SK-N-SH (cell line): ENCODE measurements at regions not wholly inside any gene's neighbourhood (a gene's known extent, or its start where the extent isn't known, plus 50 kb on each side); places are given as distances from the start of the nearest gene placed in this dataset.

ENCODE experiments used
- CTCF ChIA-PET: fragments of 300-600, 350-600 bp; formaldehyde crosslinking; extraction: SDS; loops from one replicate; lab custom pipeline; 2021; lab: Yijun Ruan, JAX
- POLR2A ChIA-PET: fragments of 350-600 bp; sonication (Branson Sonifier 250); formaldehyde crosslinking; extraction: SDS; loops from one replicate; lab custom pipeline; 2020; ENCODE audit warnings: antibody characterized with exemption, inconsistent platforms; lab: Yijun Ruan, JAX
- DNase-seq: peaks from one replicate; pipeline ENCODE4 v3.0.0; 2012
- H2AFZ ChIP-seq: fragments of 200-600 bp; sonication (generic); 2 replicates; pipeline ENCODE4 v1.8.1; 2016; ENCODE audit warnings: antibody characterized with exemption, mild to moderate bottlenecking, low read depth
- H3F3A ChIP-seq: fragments of 200-600 bp; sonication (generic); replicated peaks from 2 replicates; pipeline ENCODE3; 2016; ENCODE audit warnings: antibody characterized with exemption, mild to moderate bottlenecking; ENCODE audit not compliant: insufficient read depth
- H3K27ac ChIP-seq, 2 experiments: fragments of 200-500 bp in 1 of 2; fragments of 200-600 bp in 1 of 2; sonication (Bioruptor generic) in 1 of 2; sonication (generic), shearing (Covaris generic) in 1 of 2; 2 replicates each; pipeline versions ENCODE4 v1.5.1 to v1.6.1; 2014 to 2016; ENCODE audit warnings: low read depth in 2 of 2, inconsistent platforms in 1 of 2, low read length in 1 of 2, mild to moderate bottlenecking in 1 of 2, mixed read lengths in 1 of 2
- H3K27me3 ChIP-seq: fragments of 200-600 bp; sonication (generic), shearing (Covaris generic); 2 replicates; pipeline ENCODE4 v1.6.1; 2016; ENCODE audit warnings: mixed run types; ENCODE audit not compliant: insufficient read depth
- H3K36me3 ChIP-seq, 2 experiments: fragments of 200-500 bp in 1 of 2; fragments of 200-600 bp in 1 of 2; sonication (Bioruptor generic) in 1 of 2; sonication (generic) in 1 of 2; replicated peaks in 1 of 2; 2 replicates each; pipeline versions ENCODE3 to v1.5.1; 2014 to 2016; ENCODE audit warnings: low read length in 1 of 2, mild to moderate bottlenecking in 1 of 2; ENCODE audit not compliant: insufficient read depth in 2 of 2, control insufficient read depth in 1 of 2
- H3K4me1 ChIP-seq, 2 experiments: fragments of 200-500 bp in 1 of 2; fragments of 200-600 bp in 1 of 2; sonication (Bioruptor generic) in 1 of 2; sonication (generic), shearing (Covaris generic) in 1 of 2; 2 replicates each; pipeline versions ENCODE4 v1.5.1 to v1.6.1; 2014 to 2016; ENCODE audit warnings: low read depth in 1 of 2, low read length in 1 of 2, mixed run types in 1 of 2; ENCODE audit not compliant: insufficient read depth in 2 of 2, control insufficient read depth in 1 of 2
- H3K4me2 ChIP-seq: fragments of 200-600 bp; sonication (generic), shearing (Covaris generic); 2 replicates; pipeline ENCODE4 v1.6.1; 2017; ENCODE audit warnings: mixed run types
- H3K4me3 ChIP-seq, 2 experiments: fragments of 200-500 bp in 1 of 2; fragments of 200-600 bp in 1 of 2; sonication (Bioruptor generic) in 1 of 2; sonication (generic), shearing (Covaris generic) in 1 of 2; 2 replicates each; pipeline versions ENCODE4 v1.5.1 to v1.8.1; 2014 to 2016; ENCODE audit warnings: low read depth in 2 of 2, inconsistent platforms in 1 of 2, low read length in 1 of 2, mild to moderate bottlenecking in 1 of 2, mixed read lengths in 1 of 2, moderate library complexity in 1 of 2
- H3K79me2 ChIP-seq: fragments of 200-600 bp; sonication (generic); 2 replicates; pipeline ENCODE4 v1.8.1; 2017; ENCODE audit warnings: mild to moderate bottlenecking; ENCODE audit not compliant: insufficient read depth
- H3K9ac ChIP-seq: fragments of 200-600 bp; sonication (generic); 2 replicates; pipeline ENCODE4 v1.6.1; 2017; ENCODE audit warnings: mixed run types
- H3K9me2 ChIP-seq: fragments of 200-600 bp; sonication (generic); 2 replicates; pipeline ENCODE4 v1.6.1; 2017; ENCODE audit warnings: mixed run types
- H3K9me3 ChIP-seq: fragments of 200-600 bp; sonication (generic); 2 replicates; pipeline ENCODE4 v1.6.1; 2017; ENCODE audit warnings: mixed run types, mild to moderate bottlenecking, moderate library complexity
- H4K20me1 ChIP-seq: fragments of 200-600 bp; sonication (generic); 2 replicates; pipeline ENCODE4 v1.6.1; 2017; ENCODE audit warnings: mild to moderate bottlenecking, mixed run types; ENCODE audit not compliant: insufficient read depth
- CHD2 ChIP-seq: fragments of 150-350 bp; IDR thresholded peaks from 2 replicates; pipeline ENCODE4 v1.6.1; 2018; ENCODE audit warnings: low read length; ENCODE audit not compliant: partially characterized antibody
- ELF1 ChIP-seq: IDR thresholded peaks from 2 replicates; pipeline ENCODE4 v1.4.0; 2012
- FOXM1 ChIP-seq: IDR thresholded peaks from 2 replicates; pipeline ENCODE4 v1.4.0; 2012; ENCODE audit warnings: low read depth, mild to moderate bottlenecking
- GATA2 ChIP-seq: sonication (generic); formaldehyde crosslinking; IDR thresholded peaks from 2 replicates; pipeline ENCODE4 v1.5.0; 2020; ENCODE audit warnings: mild to moderate bottlenecking, missing genetic modification reagents
- MEF2A ChIP-seq: IDR thresholded peaks from 2 replicates; pipeline ENCODE4 v1.4.0; 2012; ENCODE audit warnings: low read depth, borderline replicate concordance
- MXI1 ChIP-seq: IDR thresholded peaks from 2 replicates; pipeline ENCODE4 v1.6.1; 2012; ENCODE audit warnings: mild to moderate bottlenecking, low read depth, low read length, improper control_type of control experiment
- POLR2AphosphoS5 ChIP-seq: IDR thresholded peaks from 2 replicates; pipeline ENCODE4 v1.6.1; 2012; ENCODE audit warnings: low read depth, low read length
- RFX5 ChIP-seq: IDR thresholded peaks from 2 replicates; pipeline ENCODE4 v1.6.1; 2012; ENCODE audit warnings: mild to moderate bottlenecking, improper control_type of control experiment, low read length
- RXRA ChIP-seq: IDR thresholded peaks from 2 replicates; pipeline ENCODE4 v1.4.0; 2012; ENCODE audit warnings: low read depth, mild to moderate bottlenecking, borderline replicate concordance
- SIN3A ChIP-seq: IDR thresholded peaks from 2 replicates; pipeline ENCODE4 v1.6.1; 2012; ENCODE audit warnings: low read depth, mild to moderate bottlenecking, low read length, moderate library complexity, borderline replicate concordance
- TAF1 ChIP-seq: IDR thresholded peaks from 2 replicates; pipeline ENCODE4 v1.6.1; 2012; ENCODE audit warnings: low read depth, mild to moderate bottlenecking, low read length, moderate library complexity, borderline replicate concordance
- WGBS: methylation state at CpG from one replicate; pipeline ENCODE4 v1.1.6; 2017; ENCODE audit warnings: low lambda C conversion rate; 5-methylcytosine and 5-hydroxymethylcytosine counted together
- TF ChIP-seq, protein P1 (sequence below): IDR thresholded peaks from 2 replicates; pipeline ENCODE4 v1.6.1; 2012; ENCODE audit warnings: mild to moderate bottlenecking, low read depth, low read length, moderate library complexity
- TF ChIP-seq, protein P2 (sequence below): fragments of 150-350 bp; IDR thresholded peaks from 2 replicates; pipeline ENCODE4 v1.6.1; 2017; ENCODE audit warnings: antibody characterized with exemption, low read length, low read depth, borderline replicate concordance
- TF ChIP-seq, protein P3 (sequence below): fragments of 200-600 bp; sonication (generic); IDR thresholded peaks from 2 replicates; pipeline ENCODE4 v1.6.1; 2017; ENCODE audit warnings: antibody characterized with exemption, mild to moderate bottlenecking, moderate library complexity

DNA sequence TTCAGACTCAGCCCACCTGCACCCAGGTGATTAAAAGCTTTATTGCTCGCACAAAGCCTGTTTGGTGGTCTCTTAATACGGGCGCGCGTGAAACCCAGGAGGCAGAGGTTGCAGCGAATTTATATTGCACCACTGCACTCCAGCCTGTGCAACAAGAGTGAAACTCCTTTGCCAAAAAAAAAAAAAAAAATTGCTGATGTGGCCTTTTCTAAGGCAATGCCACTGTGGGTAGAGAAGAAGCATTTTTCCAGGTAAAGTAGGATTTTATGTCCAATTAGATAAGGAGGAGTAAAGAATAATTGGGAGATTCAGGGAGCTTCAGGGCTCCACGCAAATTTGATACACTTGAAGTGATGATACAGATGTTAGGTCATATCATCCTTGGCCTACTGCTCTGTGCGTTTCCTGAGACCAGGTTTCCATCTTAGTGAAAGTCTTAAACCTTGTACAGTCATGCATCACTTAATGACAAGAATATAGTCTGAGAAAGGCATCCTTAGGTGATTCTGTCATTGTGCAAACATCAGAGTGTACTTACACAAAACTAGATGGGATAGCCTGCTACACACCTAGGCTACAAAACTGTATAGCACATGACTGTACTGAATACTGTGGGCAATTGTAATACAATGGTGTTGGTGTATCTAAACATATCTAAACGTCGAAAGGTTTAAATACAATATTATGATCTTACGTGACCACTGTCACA lies 150.9 kb downstream of the SPRY2 start:
- Histone ChIP-seq H3K4me3 (no peak overlapping the region), H3K9me2 (no peaks in the 10 kb centered on the region), H3K4me2 (no peak overlapping the region), H3K27me3 (no peaks in the 10 kb centered on the region), H3K4me1 (no peaks in the 10 kb centered on the region), H2AFZ (no peak overlapping the region), H3F3A (no peaks in the 10 kb centered on the region), H3K9ac (no peak overlapping the region), H3K36me3 (no peaks in the 10 kb centered on the region), H3K27ac (no peak overlapping the region), H4K20me1 (no peaks in the 10 kb centered on the region), H3K79me2 (no peaks in the 10 kb centered on the region), H3K9me3 (no peaks in the 10 kb centered on the region)
- DNase-seq: no peak
- POLR2A ChIA-PET: no interaction called here
- TF ChIP-seq GATA2 (CRISPR knock-in tag): no peak
- TF ChIP-seq, protein P1, sequence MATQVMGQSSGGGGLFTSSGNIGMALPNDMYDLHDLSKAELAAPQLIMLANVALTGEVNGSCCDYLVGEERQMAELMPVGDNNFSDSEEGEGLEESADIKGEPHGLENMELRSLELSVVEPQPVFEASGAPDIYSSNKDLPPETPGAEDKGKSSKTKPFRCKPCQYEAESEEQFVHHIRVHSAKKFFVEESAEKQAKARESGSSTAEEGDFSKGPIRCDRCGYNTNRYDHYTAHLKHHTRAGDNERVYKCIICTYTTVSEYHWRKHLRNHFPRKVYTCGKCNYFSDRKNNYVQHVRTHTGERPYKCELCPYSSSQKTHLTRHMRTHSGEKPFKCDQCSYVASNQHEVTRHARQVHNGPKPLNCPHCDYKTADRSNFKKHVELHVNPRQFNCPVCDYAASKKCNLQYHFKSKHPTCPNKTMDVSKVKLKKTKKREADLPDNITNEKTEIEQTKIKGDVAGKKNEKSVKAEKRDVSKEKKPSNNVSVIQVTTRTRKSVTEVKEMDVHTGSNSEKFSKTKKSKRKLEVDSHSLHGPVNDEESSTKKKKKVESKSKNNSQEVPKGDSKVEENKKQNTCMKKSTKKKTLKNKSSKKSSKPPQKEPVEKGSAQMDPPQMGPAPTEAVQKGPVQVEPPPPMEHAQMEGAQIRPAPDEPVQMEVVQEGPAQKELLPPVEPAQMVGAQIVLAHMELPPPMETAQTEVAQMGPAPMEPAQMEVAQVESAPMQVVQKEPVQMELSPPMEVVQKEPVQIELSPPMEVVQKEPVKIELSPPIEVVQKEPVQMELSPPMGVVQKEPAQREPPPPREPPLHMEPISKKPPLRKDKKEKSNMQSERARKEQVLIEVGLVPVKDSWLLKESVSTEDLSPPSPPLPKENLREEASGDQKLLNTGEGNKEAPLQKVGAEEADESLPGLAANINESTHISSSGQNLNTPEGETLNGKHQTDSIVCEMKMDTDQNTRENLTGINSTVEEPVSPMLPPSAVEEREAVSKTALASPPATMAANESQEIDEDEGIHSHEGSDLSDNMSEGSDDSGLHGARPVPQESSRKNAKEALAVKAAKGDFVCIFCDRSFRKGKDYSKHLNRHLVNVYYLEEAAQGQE: no peak
- TF ChIP-seq MEF2A: no peak
- no peak for TF ChIP-seq ELF1
- TF ChIP-seq TAF1: no peak
- no peak for TF ChIP-seq CHD2
- no peak for TF ChIP-seq SIN3A
- 95% methylated on average over 11 of the region's 11 CpGs for WGBS
- CTCF ChIA-PET: no interaction called here

DNA sequence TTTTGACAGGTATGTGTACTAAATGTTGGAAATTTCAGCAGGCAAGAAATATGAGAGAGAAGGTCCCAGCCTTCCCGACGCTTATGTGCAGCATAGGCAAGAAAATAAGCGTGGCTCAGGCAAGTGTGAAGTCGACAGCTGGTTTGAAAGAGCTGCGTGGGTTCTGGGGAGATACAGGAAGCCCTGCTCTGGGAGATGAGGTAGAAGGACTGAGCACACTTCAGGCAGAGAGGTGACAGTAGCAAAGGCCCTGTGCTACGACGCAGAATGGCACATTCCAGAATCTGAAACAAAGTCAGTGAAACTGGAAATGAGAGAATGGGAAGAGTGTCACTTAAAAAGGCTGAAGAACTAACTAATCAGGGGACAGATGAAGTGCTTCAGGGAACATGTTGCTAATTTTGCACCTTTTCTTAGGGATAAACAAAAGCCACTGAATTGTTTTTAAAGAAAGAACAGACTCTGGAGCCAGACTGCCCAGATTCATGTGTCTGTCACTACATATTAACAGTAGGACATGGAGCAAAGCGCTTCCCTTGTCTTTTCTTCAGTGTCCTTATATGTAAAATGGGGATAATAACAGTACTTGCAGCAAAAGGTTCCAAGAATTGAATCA lies 160.1 kb downstream of the SPRY2 start:
- POLR2A ChIA-PET: no interaction called here
- Histone ChIP-seq H3K4me3 (no peak overlapping the region), H3K27me3 (no peaks in the 10 kb centered on the region), H3K4me1 (no peaks in the 10 kb centered on the region), H3F3A (no peaks in the 10 kb centered on the region), H3K4me2 (no peak overlapping the region), H3K9ac (no peak overlapping the region), H2AFZ (no peak overlapping the region), H3K36me3 (no peaks in the 10 kb centered on the region), H4K20me1 (no peaks in the 10 kb centered on the region), H3K27ac (no peak overlapping the region), H3K9me2 (no peaks in the 10 kb centered on the region), H3K9me3 (no peaks in the 10 kb centered on the region), H3K79me2 (no peaks in the 10 kb centered on the region; the same call in 1 of the 2 replicates)
- CTCF ChIA-PET: interaction anchor here (1.3 kb wide), 1 partner anchor 757 kb away, joined by 3 read pairs; no protein-coding TSS in a partner anchor
- WGBS: 91% methylated on average over 8 of the region's 8 CpGs
- no peak for DNase-seq
- no peak for TF ChIP-seq RXRA
- no peak for TF ChIP-seq POLR2AphosphoS5
- no peak for TF ChIP-seq ELF1
- TF ChIP-seq, protein P2, sequence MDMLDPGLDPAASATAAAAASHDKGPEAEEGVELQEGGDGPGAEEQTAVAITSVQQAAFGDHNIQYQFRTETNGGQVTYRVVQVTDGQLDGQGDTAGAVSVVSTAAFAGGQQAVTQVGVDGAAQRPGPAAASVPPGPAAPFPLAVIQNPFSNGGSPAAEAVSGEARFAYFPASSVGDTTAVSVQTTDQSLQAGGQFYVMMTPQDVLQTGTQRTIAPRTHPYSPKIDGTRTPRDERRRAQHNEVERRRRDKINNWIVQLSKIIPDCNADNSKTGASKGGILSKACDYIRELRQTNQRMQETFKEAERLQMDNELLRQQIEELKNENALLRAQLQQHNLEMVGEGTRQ: no peak
- no peak for TF ChIP-seq MXI1
- TF ChIP-seq, protein P1: no peak
- no peak for TF ChIP-seq RFX5
- TF ChIP-seq, protein P3, sequence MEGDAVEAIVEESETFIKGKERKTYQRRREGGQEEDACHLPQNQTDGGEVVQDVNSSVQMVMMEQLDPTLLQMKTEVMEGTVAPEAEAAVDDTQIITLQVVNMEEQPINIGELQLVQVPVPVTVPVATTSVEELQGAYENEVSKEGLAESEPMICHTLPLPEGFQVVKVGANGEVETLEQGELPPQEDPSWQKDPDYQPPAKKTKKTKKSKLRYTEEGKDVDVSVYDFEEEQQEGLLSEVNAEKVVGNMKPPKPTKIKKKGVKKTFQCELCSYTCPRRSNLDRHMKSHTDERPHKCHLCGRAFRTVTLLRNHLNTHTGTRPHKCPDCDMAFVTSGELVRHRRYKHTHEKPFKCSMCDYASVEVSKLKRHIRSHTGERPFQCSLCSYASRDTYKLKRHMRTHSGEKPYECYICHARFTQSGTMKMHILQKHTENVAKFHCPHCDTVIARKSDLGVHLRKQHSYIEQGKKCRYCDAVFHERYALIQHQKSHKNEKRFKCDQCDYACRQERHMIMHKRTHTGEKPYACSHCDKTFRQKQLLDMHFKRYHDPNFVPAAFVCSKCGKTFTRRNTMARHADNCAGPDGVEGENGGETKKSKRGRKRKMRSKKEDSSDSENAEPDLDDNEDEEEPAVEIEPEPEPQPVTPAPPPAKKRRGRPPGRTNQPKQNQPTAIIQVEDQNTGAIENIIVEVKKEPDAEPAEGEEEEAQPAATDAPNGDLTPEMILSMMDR: no peak
- no peak for TF ChIP-seq FOXM1
- TF ChIP-seq TAF1: no peak
